Transverse colon (tissue), 4 donors: ENCODE measurements at regions not wholly inside any gene's neighbourhood (a gene's known extent, or its start where the extent isn't known, plus 50 kb on each side); places are given as distances from the start of the nearest gene placed in this dataset.

ENCODE experiments used
- CTCF ChIP-seq, 5 experiments: fragments of 200-600 bp in 3 of 5; fragments of 450-650 bp in 2 of 5; sonication (generic) in 3 of 5; IDR thresholded peaks; 1 replicate in 2 of 5; 2 replicates in 3 of 5; pipeline ENCODE4 v1.5.1; 2016 to 2017; ENCODE audit warnings: antibody characterized with exemption in 5 of 5, inconsistent platforms in 3 of 5, mild to moderate bottlenecking in 2 of 5, moderate library complexity in 1 of 5
- POLR2A ChIP-seq: fragments of 450-650 bp; IDR thresholded peaks from one replicate; pipeline ENCODE4 v1.6.1; 2016; ENCODE audit warnings: antibody characterized with exemption, mild to moderate bottlenecking, moderate library complexity
- POLR2AphosphoS5 ChIP-seq, 3 donors: sonication (generic); formaldehyde crosslinking; IDR thresholded peaks; one replicate each; pipeline ENCODE4 v1.6.1; 2016; ENCODE audit warnings: antibody characterized with exemption in 3 of 3

DNA sequence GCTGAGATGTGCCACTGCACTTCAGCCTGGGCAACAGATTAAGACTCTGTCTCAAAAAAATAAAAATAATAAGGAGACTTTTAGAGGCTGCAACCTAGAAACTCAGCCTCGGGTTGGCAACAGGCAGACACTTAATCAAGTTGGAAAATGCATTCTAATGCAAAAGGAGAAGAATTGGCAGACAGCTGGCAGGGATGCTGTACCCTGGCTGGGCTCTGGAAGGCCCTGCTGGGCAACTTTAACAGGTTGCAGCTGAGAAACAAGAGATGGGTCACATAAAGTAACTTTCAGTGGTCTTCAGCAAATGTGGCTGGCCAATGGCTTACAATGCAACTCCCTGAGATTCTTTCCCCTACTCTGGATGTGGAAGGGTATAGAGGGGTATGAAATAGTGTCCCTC is 1225.7 kb downstream of the TYW1 start:
- TF ChIP-seq CTCF (IDR thresholded peaks at IDR 0.05) = no peak
- TF ChIP-seq POLR2A = no peak
- no peak for TF ChIP-seq POLR2AphosphoS5 (IDR thresholded peaks at IDR 0.05)
